Choroid plexus epithelial cell (primary cell): ENCODE measurements at regions not wholly inside any gene's neighbourhood (a gene's known extent, or its start where the extent isn't known, plus 50 kb on each side); places are given as distances from the start of the nearest gene placed in this dataset.
"Not testable (repeated sequence)": the region's sequence is repeated elsewhere in the genome, so short reads cannot be mapped to it uniquely, and the experiment has no call there.

Experiments
- DNase-seq: peaks from one replicate; pipeline ENCODE4 v3.0.0-alpha.2; 2010; ENCODE audit warnings: low read depth
- H3K4me3 ChIP-seq: 2 replicates; pipeline ENCODE4 v1.5.1; 2011; ENCODE audit warnings: low read depth, mild to moderate bottlenecking, control low read depth, low read length, moderate library complexity
- TF ChIP-seq, protein P1 (sequence below): conservative IDR thresholded peaks from 2 replicates; pipeline ENCODE4 v1.5.1; 2011; ENCODE audit warnings: low read depth, mild to moderate bottlenecking, control low read depth, inconsistent platforms, low read length, moderate library complexity

- TF ChIP-seq, protein P1, sequence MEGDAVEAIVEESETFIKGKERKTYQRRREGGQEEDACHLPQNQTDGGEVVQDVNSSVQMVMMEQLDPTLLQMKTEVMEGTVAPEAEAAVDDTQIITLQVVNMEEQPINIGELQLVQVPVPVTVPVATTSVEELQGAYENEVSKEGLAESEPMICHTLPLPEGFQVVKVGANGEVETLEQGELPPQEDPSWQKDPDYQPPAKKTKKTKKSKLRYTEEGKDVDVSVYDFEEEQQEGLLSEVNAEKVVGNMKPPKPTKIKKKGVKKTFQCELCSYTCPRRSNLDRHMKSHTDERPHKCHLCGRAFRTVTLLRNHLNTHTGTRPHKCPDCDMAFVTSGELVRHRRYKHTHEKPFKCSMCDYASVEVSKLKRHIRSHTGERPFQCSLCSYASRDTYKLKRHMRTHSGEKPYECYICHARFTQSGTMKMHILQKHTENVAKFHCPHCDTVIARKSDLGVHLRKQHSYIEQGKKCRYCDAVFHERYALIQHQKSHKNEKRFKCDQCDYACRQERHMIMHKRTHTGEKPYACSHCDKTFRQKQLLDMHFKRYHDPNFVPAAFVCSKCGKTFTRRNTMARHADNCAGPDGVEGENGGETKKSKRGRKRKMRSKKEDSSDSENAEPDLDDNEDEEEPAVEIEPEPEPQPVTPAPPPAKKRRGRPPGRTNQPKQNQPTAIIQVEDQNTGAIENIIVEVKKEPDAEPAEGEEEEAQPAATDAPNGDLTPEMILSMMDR = no peak
- no peak overlapping the region for H3K4me3 ChIP-seq
- DNase-seq = no peak
Observed at GRCh38 chr6:156432543-156432942, 344.6 kb upstream of the ARID1B start.

GRCh38 chr6:156430386-156430785 lies 346.8 kb upstream of the ARID1B start:
- no peak for DNase-seq
- no peak overlapping the region for H3K4me3 ChIP-seq
- TF ChIP-seq, protein P1 = no peak

DNA sequence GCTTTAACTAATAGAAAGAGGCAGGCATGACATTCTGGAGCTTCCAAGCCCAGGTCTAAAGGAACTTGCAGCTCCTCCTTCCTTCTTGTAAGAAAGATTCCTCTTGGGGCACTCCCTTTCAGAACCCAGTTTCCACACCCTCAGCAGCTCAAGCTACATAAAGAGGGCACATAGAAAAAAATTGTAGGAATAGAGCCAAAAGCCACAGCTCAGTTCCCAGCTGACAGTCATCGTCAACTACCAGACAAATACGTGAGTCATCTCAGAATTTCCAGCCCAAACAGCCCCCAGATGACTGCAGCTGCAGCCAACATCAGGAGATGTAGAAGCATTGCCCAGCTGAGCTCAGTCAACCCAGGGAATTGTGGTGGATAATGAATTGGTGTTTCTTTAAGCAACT lies 349.8 kb upstream of the ARID1B start:
- TF ChIP-seq, protein P1 = no peak
- peak; percentile 79 for DNase-seq
- no peak overlapping the region for H3K4me3 ChIP-seq

- TF ChIP-seq, protein P1 = no peak
- no peak overlapping the region for H3K4me3 ChIP-seq
- peak; percentile 85 for DNase-seq
Observed at GRCh38 chr6:156425359-156426020, 351.7 kb upstream of the ARID1B start.

DNA sequence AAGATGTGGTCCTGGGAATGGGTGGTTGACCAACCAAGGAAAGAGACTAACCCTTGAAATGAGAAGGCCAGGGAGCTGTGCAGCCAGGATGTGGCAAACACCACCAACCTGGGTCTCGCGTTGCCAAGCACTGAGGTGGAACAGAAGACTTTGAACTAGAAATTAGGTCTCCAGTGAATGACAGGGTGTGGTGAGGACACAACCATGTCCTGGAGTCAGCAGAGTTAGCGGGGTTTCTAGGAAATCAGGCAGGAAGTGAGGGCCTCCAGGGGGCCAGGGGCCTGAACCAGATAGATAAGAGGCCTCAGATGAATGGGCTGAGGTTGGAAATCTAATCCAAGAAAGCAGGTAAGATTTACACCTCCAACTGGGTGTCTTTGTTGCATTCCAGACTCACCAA lies 353.3 kb upstream of the ARID1B start:
- TF ChIP-seq, protein P1 = no peak
- no peak for DNase-seq

GRCh38 chr6:156423075-156423474 lies 354.1 kb upstream of the ARID1B start:
- TF ChIP-seq, protein P1 = no peak
- H3K4me3 ChIP-seq = no peak overlapping the region
- DNase-seq = peak; percentile 59

More for the DNA sequence above, 353.3 kb upstream of the ARID1B start:
- no peak overlapping the region for H3K4me3 ChIP-seq

DNA sequence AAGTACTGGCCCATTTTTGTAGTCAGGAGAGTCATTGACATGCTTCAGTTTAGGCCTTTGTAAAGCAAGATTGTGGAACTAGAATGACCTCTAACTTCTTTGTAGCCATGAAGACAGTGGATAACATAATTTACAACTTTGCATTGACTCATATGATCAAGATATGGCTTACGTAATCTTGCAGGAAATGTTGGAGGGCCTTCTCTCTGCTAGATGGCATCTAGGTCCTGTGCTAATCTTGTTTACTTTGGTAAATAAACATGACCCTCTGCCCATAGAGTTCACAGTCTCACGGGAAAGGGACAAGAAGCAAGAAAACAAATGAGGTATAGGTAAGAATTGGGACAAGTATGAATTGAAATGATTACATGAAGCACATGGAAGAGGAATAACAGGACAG lies 355.2 kb upstream of the ARID1B start:
- DNase-seq = no peak
- TF ChIP-seq, protein P1 = no peak

DNA sequence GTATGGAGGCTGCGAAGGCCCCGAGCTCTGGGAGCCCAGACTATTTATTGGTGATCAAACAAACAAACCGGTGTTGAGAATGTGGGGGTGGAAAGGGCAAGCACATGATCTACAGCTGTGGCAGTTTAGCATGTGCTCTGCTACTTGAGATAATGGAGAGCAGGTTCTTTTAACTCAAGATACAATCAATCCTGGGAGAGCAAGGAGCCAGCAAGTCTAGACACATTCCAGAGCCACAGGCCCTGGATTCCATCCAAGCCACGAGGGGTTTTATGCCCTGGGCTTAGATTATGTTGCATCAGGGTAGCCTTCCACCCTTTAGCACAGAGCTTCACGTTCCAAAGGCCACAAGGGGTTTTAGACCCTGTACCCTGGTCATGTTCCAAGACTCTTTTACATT lies 355.9 kb upstream of the ARID1B start:
- H3K4me3 ChIP-seq = not testable (repeated sequence)
- peak; percentile 22 for DNase-seq

More for the DNA sequence above, 355.2 kb upstream of the ARID1B start:
- no peak overlapping the region for H3K4me3 ChIP-seq
